Activated T-cell treated with anti-CD3 and anti-CD28 coated beads, Interleukin-2, amount 50 U/mL, for 48 hours (primary cell): ENCODE measurements at regions not wholly inside any gene's neighbourhood (a gene's known extent, or its start where the extent isn't known, plus 50 kb on each side); places are given as distances from the start of the nearest gene placed in this dataset.
A peak's percentile ranks its signal among the peaks of the same experiment; 100 is the strongest.
"Not testable (repeated sequence)": the region's sequence is repeated elsewhere in the genome, so short reads cannot be mapped to it uniquely, and the experiment has no call there.

Experiments
- DNase-seq, 2 experiments: peaks; one replicate each; pipeline ENCODE4 v3.0.0-alpha.2; 2020

DNA sequence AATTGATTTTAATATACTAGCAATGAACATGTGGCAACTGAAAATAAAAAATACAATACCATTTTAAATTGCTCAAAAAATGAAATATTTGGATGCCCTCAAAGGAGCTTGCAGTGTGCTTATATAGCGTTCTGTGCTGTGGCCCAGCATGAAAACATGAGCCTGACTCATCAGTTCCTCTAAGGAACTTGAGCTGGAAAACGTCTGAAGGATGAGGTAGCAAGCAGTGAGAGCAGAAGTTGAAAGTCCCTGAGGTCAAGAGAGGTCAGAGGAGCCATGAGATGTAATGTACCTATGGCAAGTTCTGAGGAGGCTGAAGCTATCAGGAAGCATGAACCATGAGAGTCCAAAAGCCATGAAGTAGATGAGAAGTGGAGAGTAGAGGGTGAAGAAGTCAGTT, 59.7 kb downstream of the HMGB3 start:
- no peak for DNase-seq

DNA sequence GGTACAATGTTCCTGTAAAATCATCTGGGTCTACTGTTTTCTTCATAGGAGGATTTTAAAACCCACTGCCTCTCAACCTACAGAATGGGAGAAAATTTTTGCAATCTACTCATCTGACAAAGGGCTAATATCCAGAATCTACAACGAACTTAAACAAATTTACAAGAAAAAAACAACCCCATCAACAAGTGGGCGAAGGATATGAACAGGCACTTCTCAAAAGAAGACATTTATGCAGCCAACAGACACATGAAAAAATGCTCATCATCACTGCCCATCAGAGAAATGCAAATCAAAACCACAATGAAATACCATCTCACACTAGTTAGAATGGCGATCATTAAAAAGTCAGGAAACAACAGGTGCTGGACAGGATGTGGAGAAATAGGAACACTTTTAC, 83.2 kb downstream of the HMGB3 start:
- not testable (repeated sequence) for DNase-seq

DNA sequence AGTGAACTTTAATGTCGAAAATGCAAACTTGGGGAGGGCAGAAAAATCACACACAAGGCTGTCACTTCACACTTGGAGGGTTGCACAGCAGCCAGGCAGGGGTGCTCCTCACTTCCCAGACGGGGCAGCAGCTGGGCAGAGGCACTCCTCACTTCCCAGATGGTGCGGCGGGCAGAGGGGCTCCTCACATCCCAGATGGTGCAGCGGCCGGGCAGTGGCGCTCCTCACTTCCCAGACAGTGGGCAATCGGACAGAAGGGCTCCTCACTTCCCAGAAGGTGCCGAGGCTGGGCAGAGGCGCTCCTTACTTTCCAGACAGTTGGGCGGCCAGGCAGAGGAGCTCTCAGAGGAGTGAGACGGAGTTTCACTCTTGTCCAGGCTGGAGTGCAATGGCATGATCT, 90.6 kb downstream of the HMGB3 start:
- no peak for DNase-seq

DNA sequence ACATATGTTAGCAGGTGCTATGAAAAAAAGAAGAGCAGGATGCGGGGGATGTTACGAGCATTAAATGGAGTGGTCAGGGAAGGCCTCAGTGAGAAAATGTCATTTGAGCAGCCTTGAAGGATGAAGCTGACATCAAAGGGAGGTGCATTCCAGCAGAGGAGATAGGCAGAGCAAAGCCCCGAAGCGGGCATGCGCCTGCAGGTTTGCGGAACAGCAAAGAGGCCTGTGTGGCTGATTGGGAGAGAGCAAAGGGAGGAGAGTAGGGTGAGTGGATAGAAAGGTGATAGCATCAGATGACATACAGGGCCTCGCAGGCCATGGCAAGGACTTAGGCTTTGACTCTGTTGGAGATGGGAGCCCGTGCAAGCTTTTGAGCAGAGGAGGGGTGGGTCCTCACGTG, 95.4 kb upstream of the GPR50 start:
- DNase-seq = no peak

DNA sequence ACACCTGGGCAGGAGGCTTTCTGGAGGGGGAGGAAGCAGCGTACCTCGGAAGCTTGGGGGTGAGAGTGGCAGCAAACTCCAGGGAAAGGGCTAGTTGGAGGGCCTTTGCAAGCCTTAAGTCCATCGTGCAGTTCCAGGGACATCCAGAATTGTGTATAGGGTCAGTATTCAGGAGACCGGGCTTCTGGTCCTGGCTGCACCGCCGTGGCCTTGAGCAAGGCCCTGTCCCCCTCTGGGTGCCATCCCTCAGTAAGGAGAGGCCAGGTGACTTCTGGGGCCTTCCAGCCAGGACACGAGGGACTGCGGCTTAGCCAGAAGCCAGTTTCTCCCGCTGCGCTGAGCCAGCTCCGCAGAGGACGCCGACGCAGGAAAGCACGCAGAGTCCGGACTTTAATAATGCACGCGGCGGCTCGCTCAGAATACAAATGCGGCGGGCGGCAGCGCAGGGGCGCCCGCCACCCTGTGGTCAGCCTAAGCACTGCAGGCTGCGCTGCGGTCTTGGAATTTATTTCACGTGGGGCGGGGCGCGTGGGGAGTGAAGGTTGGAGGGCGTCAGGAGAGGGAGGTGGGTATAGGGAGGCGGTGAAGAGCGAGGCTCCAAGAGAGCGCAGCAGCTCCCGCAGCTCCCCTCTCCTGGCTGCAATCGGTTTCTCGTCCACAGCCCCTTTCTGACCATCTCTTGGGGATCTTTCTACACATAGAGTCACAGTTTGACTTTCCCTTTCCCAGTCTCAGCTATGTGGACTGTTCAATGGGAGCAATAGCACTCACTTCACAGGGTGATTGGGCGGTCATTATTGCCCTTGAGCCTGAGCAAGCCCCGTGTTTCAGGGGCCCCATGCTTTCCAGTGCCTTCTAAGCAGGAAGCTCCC, 94.1 kb upstream of the GPR50 start:
- DNase-seq = peak; percentile 79 to 81

DNA sequence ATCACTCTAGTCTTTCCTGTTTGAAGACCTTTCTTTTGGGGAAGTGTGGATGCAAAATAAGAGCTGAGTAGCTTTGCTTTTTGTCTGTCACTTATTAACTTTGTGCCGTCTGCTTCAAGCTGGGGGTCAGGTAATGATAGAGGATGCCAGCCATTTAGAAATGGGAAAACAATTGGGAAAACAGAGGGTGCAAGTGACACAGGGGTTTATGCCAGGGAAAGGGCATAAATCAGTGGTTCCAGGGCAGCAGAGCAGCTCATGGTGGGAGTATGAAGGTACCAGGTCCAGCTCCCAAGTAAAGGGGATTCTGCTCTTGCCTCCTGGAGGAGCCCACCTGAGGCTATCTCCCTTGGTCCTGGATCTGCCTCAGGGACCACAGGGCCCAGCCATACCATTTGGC, 91.9 kb upstream of the GPR50 start:
- DNase-seq = no peak

DNA sequence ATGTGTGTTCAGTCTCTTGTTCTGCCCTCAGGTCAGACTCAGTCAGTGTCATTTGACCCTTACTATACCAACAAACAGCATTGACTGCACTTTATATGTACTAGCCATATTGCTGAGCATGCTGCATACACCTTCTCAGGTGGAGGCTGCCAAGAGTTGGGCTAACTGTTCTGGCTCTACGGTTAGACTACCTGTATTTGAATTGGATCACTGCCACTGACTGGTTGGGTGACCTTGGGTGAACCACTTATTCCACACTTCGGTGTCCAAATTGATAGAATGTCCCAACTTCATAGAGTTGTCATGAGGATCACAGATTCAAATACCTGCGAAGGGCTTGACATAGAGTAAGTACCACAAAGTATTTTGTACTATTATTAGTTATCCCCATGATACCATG, 91.2 kb upstream of the GPR50 start:
- no peak for DNase-seq

DNA sequence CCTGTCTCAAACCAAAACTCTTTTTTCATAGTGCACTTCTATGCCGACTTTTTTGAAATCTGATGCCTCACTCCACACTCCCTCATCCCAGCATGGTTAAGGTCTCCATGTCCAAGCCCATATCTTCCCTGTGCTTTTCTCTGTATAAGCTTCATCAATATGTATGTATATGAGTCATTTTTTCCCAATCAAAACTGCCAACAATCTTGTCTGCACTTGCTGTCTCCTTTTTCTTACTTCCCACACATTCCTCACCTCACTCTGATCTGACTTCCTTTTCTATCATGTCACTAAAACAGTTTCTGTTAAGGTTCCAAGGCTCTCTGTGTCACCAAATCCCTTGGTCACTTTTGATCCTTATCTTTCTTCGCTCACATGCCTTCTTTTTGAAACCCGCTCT, 88.2 kb upstream of the GPR50 start:
- DNase-seq = no peak

DNA sequence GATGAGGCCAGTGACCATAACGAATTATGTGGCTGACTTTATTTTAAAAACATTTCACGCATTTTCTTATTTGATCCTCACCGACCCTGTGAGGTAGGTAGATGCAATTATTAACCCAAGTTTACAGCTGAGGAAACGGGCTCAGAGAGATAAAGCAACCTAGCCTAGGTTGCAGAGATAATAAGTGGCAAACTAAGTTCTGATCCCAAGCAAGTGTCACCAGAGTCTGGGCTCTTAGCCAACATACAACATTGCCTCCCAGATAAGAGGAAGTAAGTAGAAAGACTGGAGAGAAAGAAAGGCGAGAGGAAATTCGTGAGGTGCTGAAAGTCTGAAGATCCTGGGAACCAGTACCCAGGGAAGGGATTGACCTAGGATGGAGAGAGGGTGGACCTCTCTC, 77.4 kb upstream of the GPR50 start:
- DNase-seq = no peak

DNA sequence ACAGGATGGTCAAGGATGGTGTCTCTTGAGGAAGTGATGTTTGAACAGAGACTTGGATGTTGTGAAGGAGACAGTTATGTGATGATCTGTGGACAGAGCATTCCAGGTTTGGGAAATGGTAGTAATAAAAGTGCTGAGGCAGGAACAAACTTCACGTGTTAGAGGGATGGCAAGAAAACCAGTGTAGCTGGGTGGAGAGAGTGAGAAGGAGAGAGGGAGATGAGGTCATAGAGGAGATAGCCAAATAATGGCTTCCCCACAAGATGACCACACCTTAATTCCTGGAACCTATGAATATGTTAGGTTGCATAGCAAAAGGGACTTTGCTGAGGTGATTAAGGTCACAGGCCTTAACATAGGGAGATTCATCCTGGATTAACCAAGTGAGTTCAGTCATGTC, 75.6 kb upstream of the GPR50 start:
- DNase-seq = no peak

DNA sequence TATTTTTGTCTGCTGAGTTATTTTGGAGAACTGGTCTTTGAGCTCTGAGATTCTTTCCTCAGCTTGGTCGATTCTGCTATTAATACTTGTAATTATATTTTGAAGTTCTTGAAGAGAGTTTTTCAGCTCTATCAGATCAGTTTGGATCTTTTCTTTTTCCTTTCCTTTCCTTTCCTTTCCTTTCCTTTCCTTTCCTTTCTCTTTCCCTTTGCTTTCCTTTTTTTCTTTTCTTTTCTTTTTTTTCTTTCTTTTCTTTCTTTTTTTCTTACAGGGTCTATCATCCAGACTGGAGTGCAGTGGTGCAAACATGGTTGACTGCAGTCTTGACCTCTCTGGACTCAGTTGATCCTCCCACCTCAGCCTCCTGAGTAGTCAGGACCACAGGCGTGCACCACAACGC, 63.2 kb upstream of the GPR50 start:
- DNase-seq = not testable (repeated sequence)
